NCI-H2196 (cell line): ENCODE measurements at regions not wholly inside any gene's neighbourhood (a gene's known extent, or its start where the extent isn't known, plus 50 kb on each side); places are given as distances from the start of the nearest gene placed in this dataset.

Experiments used
- DNase-seq: peaks from one replicate; lab custom pipeline; 2025; ENCODE audit not compliant: unreplicated experiment; lab: John Stamatoyannopoulos, UW

DNA sequence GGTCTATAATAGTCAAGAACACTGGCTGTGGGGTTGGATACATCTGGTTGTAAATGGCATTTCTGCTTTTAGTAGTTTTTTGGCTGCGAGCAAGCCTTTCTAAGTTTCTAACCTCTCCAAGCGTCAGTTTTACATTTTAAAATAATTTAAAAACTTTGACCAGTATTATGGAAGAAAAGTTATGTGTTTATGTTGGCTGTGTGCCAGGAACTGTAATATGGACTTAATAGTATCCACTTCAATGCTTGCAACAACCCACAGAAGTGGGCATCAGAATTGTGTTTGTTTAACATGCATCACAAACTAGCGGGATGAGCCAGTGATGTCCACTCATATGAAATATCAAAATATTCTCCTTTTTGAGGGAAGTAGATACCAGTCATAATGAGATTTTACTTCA, 844.2 kb downstream of the JRKL start:
- DNase-seq, result no peak

DNA sequence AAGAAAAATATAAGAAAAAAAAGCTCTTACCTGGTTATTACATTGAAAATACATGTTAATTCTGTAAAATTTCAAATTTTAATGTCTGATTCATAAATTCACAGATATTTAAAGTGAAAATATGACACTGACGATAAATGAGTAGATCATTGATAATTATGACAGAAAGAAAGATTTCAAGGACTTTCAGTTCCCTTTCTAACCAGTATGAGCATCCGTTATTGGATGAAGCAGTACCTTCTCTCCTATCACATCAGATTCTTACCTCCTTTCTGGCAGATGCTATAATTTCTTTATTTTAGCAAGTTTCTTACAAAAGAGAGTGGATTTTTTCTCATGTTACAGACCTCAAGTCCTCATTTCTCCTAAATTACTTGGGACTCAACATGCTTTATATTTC, 847.3 kb downstream of the JRKL start:
- DNase-seq, result no peak

DNA sequence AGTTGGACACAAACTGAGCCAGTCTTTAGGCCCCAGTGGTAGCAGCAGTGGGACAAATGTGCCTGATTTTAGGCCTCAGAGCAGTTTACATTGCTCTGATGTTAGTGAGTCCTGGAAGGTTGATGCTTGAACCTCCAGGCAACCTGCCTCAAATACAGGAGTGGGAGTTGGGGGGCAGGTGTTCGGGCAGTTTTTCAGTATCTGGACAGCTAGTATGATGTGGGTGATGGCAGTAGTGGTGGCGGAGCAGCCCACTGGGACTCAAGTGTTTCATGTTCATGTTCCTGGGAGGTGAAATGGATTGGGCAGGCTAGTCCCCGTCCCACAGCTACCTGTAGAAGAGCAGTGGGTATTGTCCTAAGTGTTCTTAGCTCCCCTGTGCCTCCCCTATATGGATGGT, 857.8 kb downstream of the JRKL start:
- no peak for DNase-seq

DNA sequence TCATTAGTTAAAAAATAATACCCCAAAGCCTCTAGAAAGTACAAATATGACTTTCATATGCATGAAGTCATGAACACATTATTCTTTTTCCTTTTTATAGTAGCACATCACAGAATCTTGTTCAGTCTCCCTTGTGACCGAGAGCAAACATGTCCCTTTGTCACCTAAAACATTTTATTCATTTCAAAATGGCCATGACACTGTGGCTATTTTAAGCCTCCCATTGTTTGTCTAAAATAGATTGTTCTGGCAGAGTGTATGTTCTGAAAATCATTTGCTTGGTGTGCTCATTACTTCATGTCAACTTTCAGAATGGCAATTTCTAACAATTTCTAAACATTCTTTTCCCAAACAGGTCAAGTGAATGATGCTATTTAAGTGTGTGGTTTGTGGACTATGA, 865.0 kb downstream of the JRKL start:
- DNase-seq, result no peak

DNA sequence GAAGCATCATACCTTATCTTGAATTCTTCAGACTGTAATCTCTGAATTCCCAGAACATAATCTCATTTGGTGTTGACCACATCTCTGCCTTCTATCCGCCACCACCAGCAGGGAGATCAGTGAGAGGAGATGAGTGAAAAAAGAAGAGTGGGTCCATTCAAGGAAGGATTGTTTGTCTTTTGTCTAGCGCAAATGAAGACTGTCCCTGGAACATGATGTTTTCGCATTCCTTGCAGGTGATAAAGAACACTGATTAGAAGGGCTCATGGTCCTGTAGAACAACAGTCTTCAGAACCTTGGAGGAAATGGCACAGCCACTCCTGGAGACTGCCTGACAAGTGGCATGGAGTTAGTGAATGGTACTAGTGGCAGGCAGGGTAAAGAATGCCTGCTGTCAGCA, 869.6 kb downstream of the JRKL start:
- DNase-seq, result no peak

DNA sequence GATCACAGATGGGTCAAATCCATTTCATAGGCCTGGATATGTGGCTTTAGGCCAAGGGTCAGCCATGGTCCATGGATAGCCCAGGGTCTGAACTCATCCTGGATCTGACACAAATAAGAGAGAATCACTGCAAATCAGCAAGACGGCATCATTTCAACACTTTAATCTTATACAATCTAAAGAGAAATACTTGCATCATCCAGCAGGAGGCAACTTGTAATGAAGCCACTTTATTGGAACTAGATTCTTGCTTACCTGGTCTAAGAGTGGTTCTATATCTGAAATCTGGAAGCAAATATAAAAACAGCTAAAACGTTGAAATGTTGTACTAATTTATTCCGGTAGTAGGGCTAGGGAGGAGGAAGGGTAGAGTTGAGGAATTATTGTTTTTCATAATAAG, 870.1 kb downstream of the JRKL start:
- DNase-seq, result no peak

DNA sequence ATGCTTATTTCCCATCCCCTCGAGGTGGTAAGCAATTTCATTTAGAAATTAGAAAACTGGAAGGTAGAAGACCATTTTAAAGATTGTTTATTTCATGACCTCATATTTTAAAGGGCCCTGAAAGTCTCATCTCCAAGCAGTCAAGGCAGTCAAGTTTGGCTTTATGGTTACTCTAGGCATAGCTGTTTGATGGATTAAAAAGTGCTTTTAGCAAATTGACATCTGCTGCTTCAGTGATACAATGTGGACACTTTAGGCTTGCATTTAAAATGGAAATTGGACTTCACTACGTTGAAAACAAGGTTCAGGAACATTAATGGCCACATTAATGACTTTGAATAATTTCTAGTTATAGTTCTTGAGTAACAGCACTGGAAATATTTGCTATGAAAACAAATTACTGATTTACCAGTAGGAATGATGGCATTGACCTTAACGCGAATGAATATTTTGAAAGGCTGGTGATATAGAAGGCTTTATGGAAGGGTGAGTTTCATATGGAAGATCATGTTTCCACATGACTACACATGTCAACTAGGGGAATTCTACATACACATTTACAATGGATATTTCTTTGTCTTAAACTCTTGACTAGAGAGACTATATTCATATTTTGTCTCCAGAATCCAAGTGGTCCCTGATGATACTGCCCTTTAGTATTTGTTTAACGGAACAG, 873.5 kb downstream of the JRKL start:
- no peak for DNase-seq

DNA sequence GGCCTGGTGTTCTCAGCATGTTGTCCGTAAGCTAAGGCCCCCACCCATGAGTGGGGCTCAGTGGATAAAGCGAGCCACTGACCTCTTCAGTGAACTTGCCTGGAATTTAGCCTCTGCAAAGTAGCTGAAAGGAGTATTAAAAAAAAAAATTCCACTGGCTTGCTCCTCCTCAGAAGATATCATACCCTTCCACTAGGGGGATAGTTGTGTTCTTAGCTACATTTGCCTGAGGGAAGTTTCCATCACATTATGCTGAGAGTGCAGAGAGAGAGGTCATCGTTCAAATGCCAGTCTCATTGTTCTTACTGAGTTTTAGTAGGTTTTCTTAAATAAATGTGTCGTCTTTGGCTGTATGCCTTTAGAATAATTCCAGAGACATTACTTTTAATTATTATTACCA, 879.7 kb downstream of the JRKL start:
- DNase-seq, result no peak

DNA sequence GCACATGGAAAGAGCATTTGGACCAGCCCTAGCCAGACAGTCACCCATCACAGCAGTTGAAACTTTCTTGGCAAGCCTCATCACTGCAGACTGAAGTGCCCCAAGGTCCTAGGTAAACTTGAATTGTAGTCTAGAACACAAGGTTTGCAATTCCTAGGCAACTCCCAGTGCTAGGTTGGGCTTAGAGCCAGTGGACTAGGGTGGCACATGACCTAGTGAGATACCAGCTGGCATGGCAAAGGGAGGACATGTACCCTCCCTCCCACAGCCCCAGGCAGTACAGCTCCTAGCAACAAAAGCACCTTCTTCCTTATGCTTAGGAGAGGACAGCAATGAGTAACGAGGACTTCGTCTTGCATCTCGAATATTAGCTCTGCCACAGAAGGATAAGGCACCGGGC, 889.5 kb downstream of the JRKL start:
- DNase-seq, result no peak

DNA sequence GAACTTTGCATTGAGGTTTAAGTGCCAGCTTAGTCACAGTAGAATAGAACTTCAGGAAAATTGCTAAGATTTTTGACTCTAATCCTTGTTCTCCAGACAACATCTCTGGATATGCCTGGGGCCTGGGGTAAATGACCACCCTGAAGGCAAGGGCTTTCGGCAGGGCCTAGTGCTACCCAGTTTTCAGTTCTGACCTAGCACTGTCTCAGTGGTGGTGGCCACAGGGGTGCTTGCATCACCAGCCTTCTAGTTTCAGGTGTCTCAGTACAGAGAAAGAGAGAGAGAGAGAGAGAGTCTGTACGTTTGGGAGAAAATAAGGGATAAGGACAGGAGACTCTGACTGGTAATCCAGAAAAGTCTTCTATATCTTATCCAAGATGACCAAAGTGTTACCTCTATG, 890.5 kb downstream of the JRKL start:
- DNase-seq, result no peak

DNA sequence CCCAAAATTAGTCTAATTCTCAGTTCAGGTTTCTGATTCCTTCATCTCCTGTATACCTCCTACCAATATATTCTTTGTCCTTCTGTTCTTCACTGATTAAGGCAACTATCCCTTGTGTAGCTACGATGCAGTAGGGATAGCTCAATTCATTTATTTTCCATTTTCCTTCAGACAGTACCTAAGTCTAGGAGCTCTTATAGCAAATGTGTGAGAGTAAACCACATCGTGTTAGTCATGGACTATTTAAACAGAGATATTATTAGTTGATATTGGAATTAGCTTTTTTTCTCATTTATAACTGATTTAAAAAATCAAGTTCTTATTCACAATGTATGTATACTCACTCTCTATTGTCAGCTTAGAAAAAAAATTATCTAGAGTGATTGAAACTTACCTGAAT, 900.0 kb downstream of the JRKL start:
- DNase-seq, result no peak

DNA sequence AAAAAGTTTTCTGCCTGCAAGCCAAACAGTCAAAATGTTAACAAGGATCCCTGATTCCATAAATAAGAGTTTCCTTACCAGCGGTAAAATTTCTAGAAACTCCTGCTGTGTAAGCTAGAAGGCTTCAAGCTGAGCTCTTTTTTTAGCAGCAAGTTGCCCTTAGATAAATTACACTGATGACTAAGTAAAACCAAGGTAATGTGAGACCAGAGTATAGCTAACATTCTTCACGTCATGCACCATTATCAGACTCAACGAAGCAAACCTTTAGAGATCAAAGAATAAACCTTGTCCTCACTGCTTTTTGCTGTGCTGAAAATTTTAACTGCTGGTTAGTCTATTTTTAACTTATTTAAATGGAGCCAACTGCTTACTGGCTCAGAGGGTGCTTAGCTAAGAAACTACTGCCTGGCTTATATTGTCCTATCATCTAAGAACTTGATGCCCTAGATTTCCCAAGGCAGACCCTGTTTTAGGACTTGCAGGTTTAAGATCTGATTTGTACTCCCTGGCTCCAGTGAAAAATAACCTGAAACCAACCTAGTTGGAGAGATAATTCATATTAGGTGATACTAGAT, 900.7 kb downstream of the JRKL start:
- no peak for DNase-seq

DNA sequence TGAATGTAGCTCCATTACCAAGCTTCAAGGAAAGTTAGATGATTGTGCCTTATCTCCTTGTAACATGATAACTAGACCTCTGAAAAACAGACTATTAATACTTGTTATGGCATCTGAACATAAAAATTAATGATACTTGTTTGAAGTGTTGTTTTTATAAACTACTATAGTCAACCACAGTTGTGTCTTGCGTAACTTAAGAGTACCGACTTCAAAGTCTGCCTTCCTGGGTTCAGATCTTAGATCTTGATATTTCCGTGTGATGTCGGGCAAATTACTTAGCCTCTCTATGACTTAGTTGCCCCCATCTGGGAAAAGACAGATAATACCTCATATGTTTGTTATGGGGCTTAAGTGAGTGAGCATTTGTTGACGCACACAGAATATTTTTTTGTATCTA, 906.5 kb downstream of the JRKL start:
- no peak for DNase-seq

DNA sequence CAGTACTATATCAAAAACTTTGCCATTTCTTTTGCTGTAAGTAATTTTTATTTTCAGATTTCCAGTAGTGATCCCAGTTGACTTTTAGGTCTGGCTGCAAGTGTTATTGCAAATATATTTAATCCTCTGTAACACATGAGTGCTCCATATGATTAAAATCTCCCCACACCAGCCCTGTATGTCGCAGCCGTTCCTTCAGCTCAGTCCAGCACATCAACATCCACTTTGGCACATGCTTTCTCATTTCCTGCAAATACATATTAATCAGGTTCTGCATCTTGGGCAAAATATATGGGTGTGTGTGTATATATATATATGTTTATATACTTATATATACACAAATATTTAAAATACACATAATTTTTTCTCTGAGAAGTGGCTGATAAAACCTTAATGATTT, 919.5 kb downstream of the JRKL start:
- DNase-seq, result no peak

DNA sequence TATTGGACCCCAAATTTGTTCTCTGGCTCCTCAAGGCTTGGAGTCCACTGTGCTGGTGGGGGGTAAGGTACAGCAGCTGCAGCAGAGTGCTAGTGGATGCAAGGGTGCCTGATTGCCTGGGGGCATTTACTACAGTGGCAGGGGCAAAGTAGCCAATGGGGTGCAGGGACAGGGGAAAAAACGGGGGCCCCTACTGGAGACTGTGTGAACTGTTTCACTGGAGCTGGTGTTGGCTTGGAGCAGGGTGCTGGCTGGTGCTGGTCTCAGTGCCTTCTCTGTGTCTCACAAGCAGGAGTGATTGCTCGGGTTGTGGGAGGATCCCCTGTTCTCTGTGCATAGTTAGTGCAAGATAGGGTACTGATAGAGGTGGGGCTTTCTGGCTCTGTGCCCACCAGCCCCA, 935.9 kb downstream of the JRKL start:
- no peak for DNase-seq

DNA sequence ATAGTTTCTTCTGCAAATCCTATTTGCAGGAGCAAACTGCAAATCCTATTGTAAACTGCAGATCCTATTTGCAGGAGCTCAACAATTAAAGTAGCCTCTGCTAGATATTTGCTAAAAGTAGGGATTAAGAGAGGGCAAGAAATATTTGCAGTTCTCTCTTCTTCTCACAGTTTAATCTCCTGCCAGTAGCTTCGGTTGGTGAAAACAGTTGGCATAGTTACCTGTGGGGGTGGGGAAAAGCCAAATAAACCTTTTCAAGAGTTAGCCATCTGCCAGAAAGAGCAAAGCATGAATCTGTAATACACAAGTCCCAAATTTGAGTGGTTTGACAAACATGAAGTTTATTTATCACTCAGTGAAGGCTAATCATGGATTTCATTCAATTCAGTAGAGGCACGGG, 942.5 kb downstream of the JRKL start:
- DNase-seq, result no peak

DNA sequence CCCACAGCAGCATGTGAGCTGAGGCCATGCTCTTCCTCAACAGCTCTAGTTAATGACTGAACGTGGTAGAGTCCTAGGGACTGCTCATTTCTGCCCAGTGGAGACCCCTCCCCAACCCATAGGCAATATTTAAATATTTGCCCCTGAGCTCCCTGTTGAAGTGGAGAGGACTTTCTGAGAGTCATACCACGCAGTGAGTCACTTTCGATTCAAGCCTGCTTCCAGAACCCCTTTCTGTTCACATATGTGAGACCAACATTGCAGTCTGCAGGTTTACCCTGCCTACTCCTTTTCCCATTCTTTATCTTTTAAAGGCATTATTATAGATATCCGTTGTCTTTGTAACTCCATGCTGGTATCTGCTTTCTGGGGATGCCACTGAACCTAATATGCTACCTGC, 946.3 kb downstream of the JRKL start:
- DNase-seq, result no peak

DNA sequence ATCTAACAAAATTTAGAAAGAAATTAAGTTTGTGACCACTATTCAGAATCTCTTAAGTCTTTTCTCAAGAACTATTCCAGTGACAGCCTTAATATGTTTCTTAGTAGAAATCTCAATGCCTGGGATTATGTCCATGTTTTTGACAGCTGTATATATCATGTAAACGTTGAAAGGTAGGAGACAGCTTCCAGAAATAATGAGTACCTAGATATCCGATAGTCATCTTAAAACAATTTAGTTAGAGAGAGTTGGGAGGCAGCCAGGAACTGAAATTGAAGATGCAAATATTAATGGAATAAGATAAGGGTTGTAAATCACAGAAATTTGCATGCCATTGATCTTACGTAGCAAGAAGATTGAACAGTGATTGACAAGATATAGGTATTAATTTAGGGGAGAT, 955.2 kb downstream of the JRKL start:
- no peak for DNase-seq

DNA sequence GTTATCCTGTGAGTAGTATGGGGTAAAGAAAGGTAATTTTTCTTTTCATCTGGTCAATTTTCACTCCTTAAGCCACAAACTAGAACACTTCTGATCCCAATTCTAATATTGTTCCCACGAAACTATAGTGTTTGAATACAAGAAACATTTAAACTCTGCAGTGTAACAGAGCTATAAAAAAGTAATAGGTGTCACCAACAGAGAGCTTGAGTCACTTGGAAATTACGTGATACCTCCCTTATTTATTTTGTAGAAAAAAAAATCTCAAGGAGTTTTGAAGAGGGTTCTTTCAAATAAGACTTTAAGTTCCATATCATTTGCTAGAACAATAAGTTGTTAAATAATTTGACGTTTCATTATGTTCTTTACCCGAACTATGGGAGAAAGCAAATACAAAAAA, 959.4 kb downstream of the JRKL start:
- no peak for DNase-seq

DNA sequence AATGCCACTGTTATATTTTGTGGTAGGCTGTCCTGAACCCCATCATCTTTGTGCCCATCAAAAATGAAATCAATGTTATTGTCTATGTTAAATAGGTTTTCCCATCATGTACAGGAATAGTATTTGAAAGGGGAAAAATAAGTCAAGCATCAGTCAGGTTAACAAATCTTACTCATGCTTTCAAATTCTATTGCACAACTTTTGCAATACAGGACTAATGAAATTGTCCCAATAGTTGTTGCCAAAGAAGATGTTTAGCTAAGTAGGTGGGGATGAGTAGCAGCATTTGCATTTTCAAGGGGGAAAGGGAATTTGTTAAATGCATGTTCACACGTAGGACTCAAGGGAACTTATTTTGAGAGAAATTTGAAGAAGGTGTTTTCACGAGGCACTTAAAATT, 962.1 kb downstream of the JRKL start:
- no peak for DNase-seq

DNA sequence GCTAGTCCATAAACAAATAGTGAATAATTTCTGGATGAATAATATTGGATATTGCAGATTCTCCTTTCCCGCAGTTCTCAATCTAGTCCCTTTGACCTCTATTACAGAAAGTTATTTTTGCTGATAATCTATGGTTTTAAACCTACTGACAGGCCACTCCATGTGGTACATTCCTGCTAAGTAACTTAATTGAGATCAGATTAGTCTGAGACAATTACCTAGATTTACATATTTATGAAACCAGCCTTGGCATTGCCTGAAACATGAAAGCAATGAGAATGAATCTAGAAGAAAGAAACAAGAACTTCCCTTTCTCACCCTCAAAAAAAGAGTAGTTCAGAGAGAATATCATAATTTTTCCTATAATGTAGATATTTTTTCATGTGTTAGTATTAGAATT, 964.2 kb downstream of the JRKL start:
- no peak for DNase-seq

DNA sequence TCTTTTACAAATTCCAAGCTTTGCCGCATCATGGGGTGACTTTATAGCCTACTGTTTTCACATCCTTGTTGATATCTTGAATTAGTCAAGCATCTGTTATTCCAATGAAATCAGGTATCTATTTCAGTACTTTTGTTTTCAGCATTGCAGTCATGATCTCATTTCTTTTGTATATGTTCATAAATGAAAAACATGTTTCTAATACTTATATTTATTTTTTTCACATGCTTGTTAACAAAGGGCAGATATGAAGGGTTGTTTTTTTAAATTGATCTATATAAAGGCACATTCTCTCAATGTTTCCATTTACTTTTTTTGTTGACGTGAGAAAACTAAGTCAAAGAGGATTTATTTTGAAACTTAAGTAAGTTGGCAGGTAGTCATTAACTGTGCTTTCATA, 964.8 kb downstream of the JRKL start:
- no peak for DNase-seq

DNA sequence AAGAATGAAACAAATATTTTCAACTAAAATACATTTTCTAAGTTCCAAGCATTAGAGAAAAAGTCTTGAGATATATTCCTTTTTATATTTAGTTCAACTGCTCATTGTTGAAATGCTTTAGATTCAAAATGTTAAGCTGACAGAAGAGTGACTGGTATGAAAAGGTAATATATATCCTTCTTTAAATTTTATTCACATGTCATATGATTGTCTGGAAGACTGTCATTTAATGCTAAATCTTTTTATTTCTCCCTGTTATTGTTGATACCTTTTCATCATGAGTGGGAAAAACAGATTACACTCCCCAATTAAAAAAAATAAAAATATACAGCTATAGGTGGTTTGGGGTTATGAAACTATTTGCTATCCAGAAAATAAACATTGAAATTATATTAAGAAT, 965.4 kb downstream of the JRKL start:
- no peak for DNase-seq
